K562 (cell line): ENCODE measurements at regions not wholly inside any gene's neighbourhood (a gene's known extent, or its start where the extent isn't known, plus 50 kb on each side); places are given as distances from the start of the nearest gene placed in this dataset.
A peak's percentile ranks its signal among the peaks of the same experiment; 100 is the strongest.

Experiments
- ATAC-seq: fragments of 200-7000 bp; cut with Tn5 transposase; 3 replicates; pipeline ENCODE4 v1.9.1; 2020; ENCODE audit warnings: moderate library complexity
- BruUV-seq: library from RNA; stranded (reverse); fragments of 400-500 nt; replicated peaks from 2 replicates; lab custom pipeline; 2021; lab: Mats Ljungman, UMichigan
- CTCF ChIA-PET: fragments of 300-600 bp; formaldehyde crosslinking; extraction: SDS; loops from one replicate; lab custom pipeline; 2021; ENCODE audit warnings: low intra/inter-chr PET ratio; lab: Yijun Ruan, JAX
- POLR2A ChIA-PET: fragments of 300-600, 350-650 bp; sonication (Branson Sonifier 250); formaldehyde crosslinking; extraction: SDS; loops from one replicate; lab custom pipeline; 2021; ENCODE audit warnings: antibody characterized with exemption, inconsistent platforms; lab: Yijun Ruan, JAX
- DNase-seq, 4 experiments: peaks; one replicate each; pipeline versions ENCODE4 v3.0.0 to v3.0.0-alpha.2; 2011 to 2018; ENCODE audit warnings: low spot score in 3 of 4, mixed read lengths in 3 of 4; ENCODE audit errors: extremely low read depth in 1 of 4
- FAIRE-seq: peaks from 2 replicates; lab custom pipeline; 2011; peaks lifted over from hg19 to GRCh38; lab: Jason Lieb, UNC
- H2AFZ ChIP-seq: 2 replicates; pipeline ENCODE4 v1.6.0; 2011; ENCODE audit warnings: low read depth, low read length, control low read depth, inconsistent platforms
- H3K27ac ChIP-seq: fragments of 200-600 bp; 3 replicates; pipeline ENCODE4 v1.8.0; 2011; ENCODE audit warnings: low read depth, mild to moderate bottlenecking, control low read depth, inconsistent platforms, low read length, moderate library complexity, mixed read lengths; ENCODE audit errors: extremely low read depth
- H3K27me3 ChIP-seq, 2 experiments: fragments of 300-600 bp in 1 of 2; 2 replicates in 1 of 2; 3 replicates in 1 of 2; pipeline versions ENCODE4 v1.6.0 to v1.8.0; 2011; ENCODE audit warnings: inconsistent platforms in 2 of 2, low read length in 2 of 2, mild to moderate bottlenecking in 1 of 2, mixed read lengths in 1 of 2, moderate library complexity in 1 of 2; ENCODE audit not compliant: control insufficient read depth in 2 of 2, insufficient read depth in 2 of 2
- H3K36me3 ChIP-seq: fragments of 300-600 bp; 3 replicates; pipeline ENCODE4 v1.8.0; 2011; ENCODE audit warnings: mild to moderate bottlenecking, low read length, inconsistent platforms; ENCODE audit not compliant: control insufficient read depth, insufficient read depth
- H3K4me1 ChIP-seq, 2 experiments: fragments of 200-600 bp in 1 of 2; replicated peaks in 1 of 2; 2 replicates in 1 of 2; 3 replicates in 1 of 2; pipeline versions ENCODE4 v1.5.1 to v1.8.0; 2011; ENCODE audit warnings: inconsistent platforms in 2 of 2, low read length in 2 of 2, mild to moderate bottlenecking in 1 of 2, mixed read lengths in 1 of 2, moderate library complexity in 1 of 2; ENCODE audit not compliant: control insufficient read depth in 2 of 2, insufficient read depth in 2 of 2
- H3K4me2 ChIP-seq: 2 replicates; pipeline ENCODE4 v1.6.1; 2011; ENCODE audit warnings: low read length, control low read depth, inconsistent platforms, mixed read lengths; ENCODE audit not compliant: insufficient read depth
- H3K4me3 ChIP-seq: fragments of 200-600 bp; sonication (generic), shearing (Covaris generic); 2 replicates; pipeline ENCODE4 v1.5.1; 2016; ENCODE audit warnings: control low read depth, inconsistent platforms
- H3K79me2 ChIP-seq: fragments of 200-600 bp; 3 replicates; pipeline ENCODE4 v1.8.0; 2011; ENCODE audit warnings: low read length, inconsistent platforms; ENCODE audit not compliant: control insufficient read depth, insufficient read depth
- H3K9ac ChIP-seq, 2 experiments: 2 replicates each; pipeline versions ENCODE4 v1.6.0 to v1.6.1; 2011; ENCODE audit warnings: low read depth in 2 of 2, low read length in 2 of 2, control low read depth in 1 of 2, inconsistent platforms in 1 of 2, mild to moderate bottlenecking in 1 of 2, mixed read lengths in 1 of 2; ENCODE audit not compliant: insufficient read depth in 1 of 2
- H3K9me1 ChIP-seq: one replicate; pipeline ENCODE4 v1.6.0; 2011; ENCODE audit warnings: inconsistent platforms, mild to moderate bottlenecking, low read length, moderate library complexity; ENCODE audit not compliant: control insufficient read depth, insufficient read depth
- H3K9me3 ChIP-seq: replicated peaks from 2 replicates; pipeline ENCODE4 v1.5.1; 2011; ENCODE audit warnings: low read depth, low read length, inconsistent platforms; ENCODE audit not compliant: control insufficient read depth, insufficient read depth
- H4K20me1 ChIP-seq: replicated peaks from 2 replicates; pipeline ENCODE4 v1.6.1; 2011; ENCODE audit warnings: low read length, inconsistent platforms, mixed read lengths; ENCODE audit not compliant: control insufficient read depth, insufficient read depth
- CTCF ChIP-seq, 3 experiments: IDR thresholded peaks in 2 of 3; conservative IDR thresholded peaks in 1 of 3; 2 replicates each; pipeline ENCODE4 v1.5.1; 2011 to 2012; ENCODE audit warnings: low read length in 3 of 3, mild to moderate bottlenecking in 3 of 3, control low read depth in 2 of 3, improper control_type of control experiment in 1 of 3, inconsistent platforms in 1 of 3, low read depth in 1 of 3, mixed read lengths in 1 of 3, moderate library complexity in 1 of 3; ENCODE audit not compliant: insufficient read depth in 2 of 3
- DEAF1 ChIP-seq: fragments of 450-650 bp; formaldehyde crosslinking; IDR thresholded peaks from 2 replicates; pipeline ENCODE4 v1.4.0; 2020; ENCODE audit warnings: mild to moderate bottlenecking, moderate library complexity
- JUND ChIP-seq, 2 experiments: IDR thresholded peaks; 2 replicates in 1 of 2; 3 replicates in 1 of 2; pipeline ENCODE4 v1.6.1; 2011; ENCODE audit warnings: borderline replicate concordance in 2 of 2, low read depth in 2 of 2, low read length in 2 of 2, improper control_type of control experiment in 1 of 2, missing biosample characterization in 1 of 2, missing genetic modification characterization in 1 of 2, missing genetic modification reagents in 1 of 2
- NFIC ChIP-seq: fragments of 450-650 bp; IDR thresholded peaks from 2 replicates; pipeline ENCODE4 v1.6.1; 2017; ENCODE audit warnings: mild to moderate bottlenecking, inconsistent platforms
- PHB ChIP-seq: fragments of 250-450 bp; sonication (Bioruptor Pico); IDR thresholded peaks from 2 replicates; pipeline ENCODE4 v1.5.0; 2021
- RAD21 ChIP-seq, 2 experiments: fragments of 250-450 bp in 1 of 2; fragments of 450-650 bp in 1 of 2; sonication (Bioruptor Pico) in 1 of 2; formaldehyde crosslinking in 1 of 2; IDR thresholded peaks in 1 of 2; conservative IDR thresholded peaks in 1 of 2; 2 replicates each; pipeline versions ENCODE4 v1.4.0 to v1.8.0; 2020 to 2022; ENCODE audit warnings: mild to moderate bottlenecking in 2 of 2, moderate library complexity in 1 of 2
- REST ChIP-seq, 2 experiments: fragments of 450-650 bp; formaldehyde crosslinking in 1 of 2; IDR thresholded peaks; 2 replicates each; pipeline versions ENCODE4 v1.4.0 to v1.6.1; 2014 to 2020; ENCODE audit warnings: mild to moderate bottlenecking in 2 of 2, borderline replicate concordance in 1 of 2, low read depth in 1 of 2
- ZNF12 ChIP-seq: sonication (generic); formaldehyde crosslinking; IDR thresholded peaks from 2 replicates; pipeline ENCODE4 v1.4.0; 2020; ENCODE audit warnings: mild to moderate bottlenecking, missing genetic modification reagents
- ZNF41 ChIP-seq: fragments of 250-450 bp; sonication (Bioruptor Pico); conservative IDR thresholded peaks from 2 replicates; pipeline ENCODE4 v1.4.0; 2020; ENCODE audit warnings: mild to moderate bottlenecking
- in situ Hi-C: fragments of 300-500 bp; cut with MboI; formaldehyde crosslinking; loops from 4 replicates; pipeline ENCODE4 v1.15.0; 2018; ENCODE audit warnings: inconsistent platforms, mixed read lengths
- intact Hi-C: fragments of 100-400 bp; cut with micrococcal nuclease; formaldehyde crosslinking; loops from 2 replicates; pipeline ENCODE4 v1.14.2; 2022

DNA sequence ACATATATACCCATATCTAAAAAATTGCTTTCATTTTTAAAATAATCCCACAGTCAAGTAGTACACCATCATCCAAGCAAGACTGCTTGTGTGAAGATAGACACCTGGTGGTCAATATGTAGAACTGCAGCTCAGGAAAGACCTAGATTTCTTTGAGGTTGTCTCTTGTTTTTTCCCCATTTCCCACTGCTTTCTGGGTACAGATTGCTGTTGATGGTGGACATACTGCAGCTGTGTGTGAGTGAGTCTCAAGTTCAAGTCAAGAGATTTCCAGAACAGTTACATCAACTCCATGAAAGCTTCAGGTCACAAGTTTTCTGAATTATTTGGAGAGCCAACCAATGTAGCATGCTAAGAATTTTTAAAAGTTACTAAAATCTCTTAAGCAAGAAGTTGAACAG, 306.4 kb downstream of the DUSP10 start:
- Histone ChIP-seq H3K27ac (no peak overlapping the region), H3K4me3 (no peak overlapping the region), H3K4me1 (no peaks in the 10 kb centered on the region), H2AFZ (no peak overlapping the region), H3K9me3 (no peaks in the 10 kb centered on the region), H3K9ac (no peak overlapping the region), H3K36me3 (no peaks in the 10 kb centered on the region), H3K4me2 (no peak overlapping the region), H3K27me3 (no peaks in the 10 kb centered on the region), H3K79me2 (no peaks in the 10 kb centered on the region), H3K9me1 (no peaks in the 10 kb centered on the region), H4K20me1 (no peaks in the 10 kb centered on the region)
- no TSS peak for BruUV-seq
- ATAC-seq (peak; percentile 78), DNase-seq (peak; percentile 32 to 68 (median 50)), FAIRE-seq (peak; percentile 82)
- ChIA-PET CTCF (interaction anchor here (1.1 to 2.1 kb wide), 2 partner anchors 562 to 624 kb away, joined by 3 to 9 read pairs; no protein-coding TSS in a partner anchor), POLR2A (no interaction called here)
- in situ Hi-C loops, result loop anchor here (10.0 kb wide), 1 partner anchor 621 kb away; no protein-coding TSS in a partner anchor
- intact Hi-C loops, result loop anchor here (1.0 to 10.0 kb wide), 4 partner anchors 173 to 761 kb away; no protein-coding TSS in a partner anchor
- TF ChIP-seq CTCF (IDR thresholded peaks at IDR 0.05 in 2 of 3, conservative IDR thresholded peaks at IDR 0.05 in 1 of 3; ENCODE audit: insufficient read depth in 2 of 3, low read depth in 1 of 3, low read length in 3 of 3), result peak; percentile 62 to 80 (median 76); a peak in 5 of 6 replicates
- TF ChIP-seq RAD21 (CRISPR knock-in tag; conservative IDR thresholded peaks at IDR 0.05 in 1 of 2, IDR thresholded peaks at IDR 0.05 in 1 of 2), result peak; percentile 87 to 91
- TF ChIP-seq NFIC, result no peak
- peak; percentile 76; the same call in 1 of the 2 replicates for TF ChIP-seq ZNF41 (CRISPR knock-in tag)
- no peak for TF ChIP-seq ZNF12 (CRISPR knock-in tag)
- 0 out of 2 replicates have a peak, but pooled peaks have one; percentile 5 for TF ChIP-seq JUND (IDR thresholded peaks at IDR 0.05; ENCODE audit: borderline replicate concordance, low read depth, low read length)
- TF ChIP-seq JUND (tag; IDR thresholded peaks at IDR 0.05; ENCODE audit: borderline replicate concordance, low read depth, low read length), result no peak
- no peak for TF ChIP-seq PHB (CRISPR knock-in tag)
- TF ChIP-seq DEAF1 (CRISPR knock-in tag), result peak; percentile 67; the same call in 1 of the 2 replicates
- peak; percentile 60; the same call in 1 of the 2 replicates for TF ChIP-seq REST (IDR thresholded peaks at IDR 0.05; ENCODE audit: borderline replicate concordance)
- TF ChIP-seq REST (CRISPR knock-in tag; IDR thresholded peaks at IDR 0.05; ENCODE audit: low read depth), result no peak
